HUDEP-2 (cell line): ENCODE measurements at regions not wholly inside any gene's neighbourhood (a gene's known extent, or its start where the extent isn't known, plus 50 kb on each side); places are given as distances from the start of the nearest gene placed in this dataset.

Experiments
- DNase-seq, 76 experiments: peaks; one replicate each; lab custom pipeline; 2025; ENCODE audit not compliant: unreplicated experiment in 76 of 76; lab: John Stamatoyannopoulos, UW

GRCh38 chr12:40551466-40551865 lies 140.8 kb upstream of the CNTN1 start:
- no peak for DNase-seq

- DNase-seq, result no peak
Observed at GRCh38 chr12:40552868-40553267, 139.4 kb upstream of the CNTN1 start.

- no peak for DNase-seq
Observed at GRCh38 chr12:40557980-40558379, 134.3 kb upstream of the CNTN1 start.

DNA sequence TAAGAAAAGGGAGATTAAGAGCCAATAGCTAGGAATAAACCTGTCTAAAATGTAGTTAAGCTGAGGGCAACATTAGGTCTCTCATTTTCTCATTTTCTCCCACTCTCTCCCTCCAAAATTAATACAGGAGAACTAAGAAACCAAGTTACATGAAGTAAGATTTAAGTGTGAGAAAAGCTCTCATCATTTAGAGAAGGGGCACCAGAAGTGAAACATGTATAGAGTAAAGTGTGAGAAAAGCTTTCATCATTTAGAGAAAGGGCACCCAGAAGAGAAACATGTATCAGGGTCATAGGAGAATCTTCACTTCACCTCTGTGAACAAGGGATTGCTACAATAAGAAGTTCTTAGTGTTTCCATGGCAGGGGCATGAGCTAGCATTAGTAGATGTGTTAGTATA lies 132.4 kb upstream of the CNTN1 start:
- DNase-seq, result no peak

- no peak for DNase-seq
Observed at GRCh38 chr12:40560848-40561247, 131.4 kb upstream of the CNTN1 start.

- DNase-seq, result no peak
Observed at GRCh38 chr12:40561395-40561966, 130.8 kb upstream of the CNTN1 start.

DNA sequence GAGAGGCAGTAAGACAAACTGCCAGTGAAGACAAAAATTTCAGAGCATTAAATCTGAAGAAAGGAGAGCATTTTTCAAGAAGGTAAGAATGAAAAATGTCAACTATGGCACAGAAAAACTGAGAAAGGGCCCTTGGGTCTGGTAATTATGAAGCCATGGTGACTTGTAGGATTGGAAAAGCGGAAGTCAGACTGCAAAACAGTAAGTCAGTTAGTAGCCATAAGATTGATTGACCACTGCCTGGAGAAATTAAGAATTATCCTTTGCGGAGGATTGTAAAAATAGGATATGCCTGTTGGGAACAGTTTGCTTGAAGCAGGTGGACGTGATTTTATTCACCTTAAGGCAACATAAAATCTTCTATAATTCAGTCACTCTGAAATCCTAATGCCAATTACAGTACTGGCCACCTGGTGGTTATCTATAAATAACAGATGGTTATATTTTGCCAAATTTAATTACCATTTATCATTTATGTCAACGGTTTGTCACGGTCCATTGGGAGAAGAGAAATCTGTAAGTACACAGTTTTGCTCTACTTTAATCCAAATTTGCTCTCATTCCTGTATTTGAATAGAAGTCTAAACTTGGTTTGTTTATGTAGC lies 127.1 kb upstream of the CNTN1 start:
- no peak for DNase-seq

- no peak for DNase-seq
Observed at GRCh38 chr12:40566271-40566670, 126.0 kb upstream of the CNTN1 start.

- DNase-seq, result no peak
Observed at GRCh38 chr12:40569626-40570179, 122.5 kb upstream of the CNTN1 start.

- no peak for DNase-seq
Observed at GRCh38 chr12:40573024-40573423, 119.2 kb upstream of the CNTN1 start.

GRCh38 chr12:40575987-40576386 lies 116.3 kb upstream of the CNTN1 start:
- DNase-seq, result no peak

- DNase-seq, result no peak
Observed at GRCh38 chr12:40577834-40578233, 114.4 kb upstream of the CNTN1 start.

DNA sequence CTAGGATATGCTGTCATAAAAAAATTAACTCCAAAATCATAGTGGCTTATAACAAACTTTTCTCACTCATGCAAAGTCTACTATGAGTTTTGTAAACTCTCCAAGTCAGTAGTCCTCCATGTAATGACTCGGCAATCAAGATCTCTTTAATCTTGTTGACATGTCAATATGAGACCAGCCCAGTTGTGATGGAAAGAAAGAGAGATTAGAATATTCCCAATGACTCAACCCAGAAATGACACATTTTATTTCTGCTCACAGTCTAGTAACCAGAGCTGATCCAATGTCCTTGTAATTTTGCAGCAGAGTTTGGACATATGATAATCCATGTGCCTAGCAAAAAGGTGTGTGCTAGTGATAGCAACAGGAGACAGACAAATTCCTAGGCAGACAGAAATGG lies 112.6 kb upstream of the CNTN1 start:
- DNase-seq, result no peak

DNA sequence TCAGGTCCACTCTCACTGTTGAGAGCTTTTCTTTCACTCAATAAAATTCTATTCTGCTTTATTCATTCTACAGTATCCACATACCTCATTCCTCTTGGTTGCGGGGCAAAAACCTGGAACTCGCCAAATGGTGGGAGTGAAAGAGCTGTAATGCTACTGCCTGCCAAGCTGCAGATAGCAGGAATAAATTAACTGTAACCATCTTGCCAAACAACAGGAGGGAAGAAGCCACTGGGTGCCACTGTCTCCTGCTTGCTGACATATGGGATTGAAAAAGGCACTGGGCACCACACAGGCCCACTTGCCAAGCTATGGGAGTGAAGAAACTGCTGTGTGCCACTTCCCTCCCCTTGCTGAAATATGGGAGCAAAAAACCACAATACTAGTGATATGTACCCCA lies 111.9 kb upstream of the CNTN1 start:
- DNase-seq, result no peak

GRCh38 chr12:40581889-40582288 lies 110.3 kb upstream of the CNTN1 start:
- no peak for DNase-seq

- DNase-seq, result no peak
Observed at GRCh38 chr12:40583743-40584142, 108.5 kb upstream of the CNTN1 start.

DNA sequence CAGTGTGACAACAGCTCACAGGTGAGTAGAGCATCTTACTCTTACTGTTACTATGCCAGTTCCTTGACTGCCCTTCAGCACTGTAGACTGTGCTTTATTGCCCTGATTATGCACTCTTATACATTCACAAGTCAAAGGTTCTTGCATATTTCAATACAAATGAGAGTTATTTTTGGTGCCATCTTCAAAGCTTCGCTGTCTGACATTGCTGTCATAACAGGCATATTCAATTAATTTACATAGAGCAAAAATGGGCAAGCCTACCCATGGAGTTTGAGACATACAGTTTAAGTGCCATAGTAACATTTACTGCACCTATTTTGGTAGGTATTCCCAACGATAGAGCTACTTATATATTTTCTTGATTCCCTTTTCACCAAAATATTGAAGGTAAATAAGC lies 107.5 kb upstream of the CNTN1 start:
- no peak for DNase-seq

DNA sequence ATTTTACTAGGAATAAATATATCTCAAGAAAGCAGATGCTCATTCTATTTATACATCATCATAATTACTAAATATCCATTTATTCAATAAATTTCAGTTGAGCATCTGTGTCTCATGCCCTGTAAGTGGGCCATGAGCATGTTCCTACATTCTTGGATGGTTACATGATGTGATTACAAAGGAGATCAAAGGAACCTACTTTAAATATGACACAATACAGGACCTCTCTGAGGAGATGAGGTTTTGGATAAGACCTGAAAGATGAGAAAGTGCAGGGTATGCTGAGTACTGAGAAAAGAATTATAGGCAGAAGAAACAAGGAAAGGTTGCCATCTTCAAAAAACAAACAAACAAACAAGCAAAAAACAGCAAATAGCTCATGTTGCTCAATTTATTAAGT lies 105.4 kb upstream of the CNTN1 start:
- DNase-seq, result no peak

GRCh38 chr12:40587421-40587820 lies 104.8 kb upstream of the CNTN1 start:
- DNase-seq, result no peak

DNA sequence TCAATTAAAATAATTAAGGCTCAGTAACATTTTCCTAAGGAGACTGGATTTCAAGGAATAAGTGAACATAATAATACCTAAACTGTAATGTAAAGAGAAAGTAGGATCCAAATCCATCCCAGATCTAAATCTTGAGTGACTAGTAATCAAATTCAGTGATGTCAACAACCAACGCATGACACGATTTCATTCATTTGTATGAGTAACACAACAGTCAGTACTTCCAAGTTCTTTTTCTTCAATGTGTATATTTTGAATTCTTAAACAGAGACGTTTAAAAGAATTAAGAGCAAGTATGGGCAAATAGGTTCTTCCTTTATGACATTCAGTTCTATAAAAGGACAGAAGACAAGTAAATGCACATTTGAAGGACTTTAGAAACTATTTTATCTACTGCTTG lies 104.3 kb upstream of the CNTN1 start:
- no peak for DNase-seq

DNA sequence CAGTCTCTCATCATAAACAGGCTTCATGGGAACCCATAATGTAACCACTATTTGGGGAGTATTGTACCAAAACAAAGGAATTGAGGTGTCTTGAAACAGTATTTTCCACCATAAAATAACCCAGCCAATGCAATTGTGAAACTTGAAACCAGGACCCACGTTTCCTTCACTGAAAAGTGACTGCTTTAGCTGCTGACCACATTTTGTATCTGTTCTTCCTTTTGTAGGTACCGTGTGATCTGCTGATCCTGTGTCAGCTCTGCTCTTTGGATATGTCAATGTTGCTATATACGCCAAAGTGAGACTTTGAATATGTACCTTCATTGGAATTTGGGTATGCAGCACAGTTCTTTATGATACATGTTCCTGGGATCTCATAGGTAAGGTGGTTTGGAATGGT lies 95.1 kb upstream of the CNTN1 start:
- no peak for DNase-seq

DNA sequence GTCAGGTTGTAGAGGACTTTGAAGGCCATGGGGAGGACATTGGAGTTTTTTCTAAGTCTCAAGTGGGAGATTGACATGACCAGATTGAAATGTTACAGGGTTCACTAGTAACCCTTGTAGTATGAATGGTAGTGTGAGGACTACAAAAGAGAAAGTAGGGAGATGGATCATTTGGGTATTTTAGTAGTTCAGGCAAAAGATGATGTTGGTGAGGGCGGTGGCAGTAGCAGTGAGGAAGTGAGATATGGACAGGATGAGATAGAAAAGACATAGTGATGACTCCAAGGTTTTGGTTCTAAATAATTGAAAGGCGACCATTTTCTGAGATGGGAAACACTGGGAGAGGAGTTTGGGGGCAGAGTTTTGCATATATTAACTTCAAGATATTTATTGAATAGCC lies 94.2 kb upstream of the CNTN1 start:
- DNase-seq, result no peak

- DNase-seq, result no peak
Observed at GRCh38 chr12:40602562-40602961, 89.7 kb upstream of the CNTN1 start.
